Mesothelial cell of epicardium (in vitro differentiated cells): ENCODE measurements at regions not wholly inside any gene's neighbourhood (a gene's known extent, or its start where the extent isn't known, plus 50 kb on each side); places are given as distances from the start of the nearest gene placed in this dataset.

Experiments
- DNase-seq, 2 experiments: peaks; one replicate each; pipeline ENCODE4 v3.0.0; 2021; ENCODE audit warnings: low spot score in 2 of 2; ENCODE audit not compliant: unreplicated experiment in 2 of 2
- H3K27ac Mint-ChIP-seq: 2 replicates; pipeline ENCODE4 v1.8.0; 2021; ENCODE audit warnings: mixed read lengths
- H3K27me3 Mint-ChIP-seq: 2 replicates; pipeline ENCODE4 v1.8.0; 2021; ENCODE audit warnings: low read depth, mixed read lengths
- H3K36me3 Mint-ChIP-seq: 2 replicates; pipeline ENCODE4 v1.8.0; 2021; ENCODE audit warnings: mixed read lengths
- H3K4me1 Mint-ChIP-seq: 2 replicates; pipeline ENCODE4 v1.8.0; 2021; ENCODE audit warnings: mixed read lengths
- H3K4me3 Mint-ChIP-seq: 2 replicates; pipeline ENCODE4 v1.8.0; 2021; ENCODE audit warnings: mild to moderate bottlenecking, moderate library complexity, mixed read lengths
- H3K9me3 Mint-ChIP-seq: 2 replicates; pipeline ENCODE4 v1.8.0; 2021; ENCODE audit warnings: mixed read lengths
- CTCF ChIP-seq: fragments of 200-600 bp; sonication (generic); IDR thresholded peaks from one replicate; pipeline ENCODE4 v1.5.0; 2021; ENCODE audit warnings: antibody characterized with exemption; ENCODE audit not compliant: unreplicated experiment

- peaks cover 24% of the 10 kb centered on the region for H3K9me3 Mint-ChIP-seq
Observed at GRCh38 chr2:45203400-45203799, 194.1 kb upstream of the SIX2 start.

DNA sequence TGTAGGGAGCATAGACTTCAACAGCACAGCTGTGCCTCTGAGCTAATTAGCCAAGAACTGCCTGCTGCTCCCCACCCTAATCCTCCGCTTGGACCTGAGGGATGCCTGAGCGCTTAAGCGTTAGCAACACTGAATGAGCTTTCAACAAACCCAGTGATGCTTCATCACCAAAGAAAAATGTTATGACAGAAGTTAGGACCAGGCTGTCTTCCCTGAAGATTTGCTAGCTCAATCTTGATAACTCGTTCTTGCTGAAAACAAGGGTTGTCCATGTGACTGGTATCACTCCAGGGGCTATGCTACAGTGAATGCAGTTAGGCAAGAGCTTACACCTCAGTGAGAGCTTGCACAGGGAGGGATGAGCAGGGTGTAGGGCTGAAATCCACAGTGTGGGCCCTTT is 190.7 kb upstream of the SIX2 start:
- Mint-ChIP-seq H3K4me3 (no peak overlapping the region), H3K27ac (no peak overlapping the region), H3K9me3 (peaks cover 30% of the 10 kb centered on the region), H3K27me3 (peaks cover 22% of the 10 kb centered on the region), H3K36me3 (no peaks in the 10 kb centered on the region), H3K4me1 (peaks cover 4% of the 10 kb centered on the region)
- no peak for DNase-seq
- TF ChIP-seq CTCF: no peak

More at GRCh38 chr2:45203400-45203799, 194.1 kb upstream of the SIX2 start:
- no peak overlapping the region for H3K27ac Mint-ChIP-seq
- H3K4me1 Mint-ChIP-seq: no peaks in the 10 kb centered on the region
- no peak for DNase-seq
- no peaks in the 10 kb centered on the region for H3K36me3 Mint-ChIP-seq
- TF ChIP-seq CTCF: no peak
- peaks cover 19% of the 10 kb centered on the region for H3K27me3 Mint-ChIP-seq
- H3K4me3 Mint-ChIP-seq: no peak overlapping the region

DNA sequence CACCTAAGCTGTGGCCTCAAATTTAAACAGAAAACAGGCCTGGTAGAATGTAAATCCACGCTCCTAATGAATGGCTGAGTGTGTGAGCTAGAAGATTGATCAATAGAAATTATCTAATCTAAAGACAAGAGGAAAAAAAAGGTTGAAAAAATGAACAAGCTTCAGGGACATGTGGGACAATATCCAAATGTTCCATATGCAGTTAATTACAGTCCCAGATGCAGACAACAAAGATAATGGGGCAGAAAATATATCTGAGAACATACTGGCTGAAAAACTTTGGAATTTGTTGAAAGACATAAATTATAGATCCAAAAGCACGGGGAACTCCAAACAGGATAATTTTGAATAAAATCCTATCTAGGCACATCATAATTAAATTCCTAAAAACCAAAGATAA is 186.7 kb upstream of the SIX2 start:
- Mint-ChIP-seq H3K27ac (no peak overlapping the region), H3K27me3 (peaks cover 17% of the 10 kb centered on the region), H3K36me3 (no peaks in the 10 kb centered on the region), H3K9me3 (peaks cover 7% of the 10 kb centered on the region), H3K4me1 (peaks cover 8% of the 10 kb centered on the region), H3K4me3 (no peak overlapping the region)
- no peak for DNase-seq
- no peak for TF ChIP-seq CTCF

DNA sequence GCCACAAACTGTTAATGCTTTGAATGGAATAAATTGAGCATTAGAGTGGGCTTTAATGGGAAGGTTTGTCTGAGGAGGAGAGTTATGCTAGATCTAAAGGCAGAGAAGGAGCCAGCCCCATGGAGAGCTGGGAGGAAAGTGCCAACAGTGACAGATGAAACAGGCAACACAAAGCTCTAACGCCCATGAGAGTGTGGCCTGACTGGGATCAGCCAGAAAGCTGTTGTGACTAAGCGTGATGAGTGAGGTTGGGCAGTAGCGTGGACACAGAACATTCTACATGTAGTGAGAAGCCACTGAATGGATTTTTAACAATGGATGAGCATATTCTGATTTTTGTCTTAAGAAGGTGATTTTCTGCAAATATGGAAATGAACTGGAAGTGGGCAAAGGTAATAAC is 185.3 kb upstream of the SIX2 start:
- H3K27ac Mint-ChIP-seq: no peak overlapping the region
- H3K9me3 Mint-ChIP-seq: peaks cover 7% of the 10 kb centered on the region
- no peak overlapping the region for H3K4me3 Mint-ChIP-seq
- H3K27me3 Mint-ChIP-seq: peaks cover 27% of the 10 kb centered on the region
- H3K36me3 Mint-ChIP-seq: no peaks in the 10 kb centered on the region
- no peak for DNase-seq
- H3K4me1 Mint-ChIP-seq: peaks cover 8% of the 10 kb centered on the region
- TF ChIP-seq CTCF: no peak

- DNase-seq: no peak
- TF ChIP-seq CTCF: no peak
- H3K27ac Mint-ChIP-seq: no peak overlapping the region
- no peak overlapping the region for H3K4me3 Mint-ChIP-seq
- H3K4me1 Mint-ChIP-seq: peaks cover 8% of the 10 kb centered on the region
- H3K27me3 Mint-ChIP-seq: peaks cover 36% of the 10 kb centered on the region
- peaks cover 7% of the 10 kb centered on the region for H3K9me3 Mint-ChIP-seq
- H3K36me3 Mint-ChIP-seq: no peaks in the 10 kb centered on the region
Observed at GRCh38 chr2:45193581-45193980, 184.3 kb upstream of the SIX2 start.

DNA sequence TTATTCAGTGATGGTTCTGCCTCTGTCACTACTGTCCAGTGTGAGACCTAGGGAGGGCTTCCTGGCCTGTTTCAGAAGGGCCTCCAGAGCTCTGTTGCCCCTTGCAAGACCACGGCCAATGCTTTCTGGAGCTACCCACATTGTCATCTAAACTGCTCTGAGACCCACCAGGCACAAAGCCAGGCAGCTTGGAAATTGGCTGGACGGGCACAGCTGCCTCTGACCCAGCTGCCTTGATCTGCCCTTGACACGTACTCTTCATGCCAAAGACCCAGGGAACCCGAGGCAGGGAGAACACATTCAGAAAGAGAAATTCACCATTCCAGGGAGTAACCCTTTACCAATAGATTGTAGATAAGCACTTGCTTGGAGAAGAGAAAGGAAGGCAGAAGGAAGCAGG is 183.7 kb upstream of the SIX2 start:
- TF ChIP-seq CTCF: no peak

More for the DNA sequence above, 183.7 kb upstream of the SIX2 start:
- H3K36me3 Mint-ChIP-seq: no peaks in the 10 kb centered on the region
- H3K9me3 Mint-ChIP-seq: peaks cover 7% of the 10 kb centered on the region
- no peak overlapping the region for H3K4me3 Mint-ChIP-seq
- H3K4me1 Mint-ChIP-seq: peaks cover 8% of the 10 kb centered on the region
- no peak for DNase-seq
- H3K27me3 Mint-ChIP-seq: peaks cover 42% of the 10 kb centered on the region
- no peak overlapping the region for H3K27ac Mint-ChIP-seq
